Liver (tissue), 6 donors: ENCODE measurements at regions not wholly inside any gene's neighbourhood (a gene's known extent, or its start where the extent isn't known, plus 50 kb on each side); places are given as distances from the start of the nearest gene placed in this dataset.
"Not testable (repeated sequence)": the region's sequence is repeated elsewhere in the genome, so short reads cannot be mapped to it uniquely, and the experiment has no call there.

ENCODE experiments used
- DNase-seq: peaks from one replicate; pipeline ENCODE4 v3.0.0-alpha.2; 2017; ENCODE audit warnings: low spot score
- H3K27ac ChIP-seq, 2 donors: one replicate each; pipeline ENCODE4 v1.7.0; 2013; ENCODE audit warnings: inconsistent platforms in 2 of 2, low read length in 2 of 2, control low read depth in 1 of 2, low read depth in 1 of 2, mild to moderate bottlenecking in 1 of 2
- H3K27me3 ChIP-seq, 4 donors: one replicate each; pipeline versions ENCODE4 v1.6.1 to v1.7.0; 2013; ENCODE audit warnings: low read length in 3 of 4, inconsistent platforms in 1 of 4, mild to moderate bottlenecking in 1 of 4, moderate library complexity in 1 of 4; ENCODE audit not compliant: control insufficient read depth in 4 of 4, insufficient read depth in 4 of 4
- H3K36me3 ChIP-seq, 4 donors: one replicate each; pipeline versions ENCODE4 v1.6.1 to v1.7.0; 2013; ENCODE audit warnings: low read length in 3 of 4, mild to moderate bottlenecking in 3 of 4, low read depth in 1 of 4, moderate library complexity in 1 of 4; ENCODE audit not compliant: control insufficient read depth in 4 of 4, insufficient read depth in 3 of 4
- H3K4me1 ChIP-seq, 4 donors: one replicate each; pipeline versions ENCODE4 v1.6.1 to v1.7.0; 2013; ENCODE audit warnings: low read length in 3 of 4, mild to moderate bottlenecking in 3 of 4, moderate library complexity in 1 of 4; ENCODE audit not compliant: control insufficient read depth in 4 of 4, insufficient read depth in 4 of 4
- H3K4me3 ChIP-seq, 3 donors: one replicate each; pipeline versions ENCODE4 v1.6.1 to v1.7.0; 2013; ENCODE audit warnings: low read length in 3 of 3, control low read depth in 1 of 3, low read depth in 1 of 3, mild to moderate bottlenecking in 1 of 3
- H3K9ac ChIP-seq, 2 donors: one replicate each; pipeline ENCODE4 v1.7.0; 2013; ENCODE audit warnings: low read length in 2 of 2, mild to moderate bottlenecking in 2 of 2, moderate library complexity in 2 of 2, control low read depth in 1 of 2, low read depth in 1 of 2
- H3K9me3 ChIP-seq, 4 donors: one replicate each; pipeline versions ENCODE4 v1.6.1 to v1.7.0; 2013; ENCODE audit warnings: low read length in 3 of 4; ENCODE audit not compliant: control insufficient read depth in 4 of 4
- WGBS: extraction: QIAGEN DNeasy Blood & Tissue Kit; methylation state at CpG from one replicate; pipeline ENCODE4 v1.1.7; 2013; 5-methylcytosine and 5-hydroxymethylcytosine counted together
- donor health status: healthy.
- donor health status: healthy.
- donor health status: healthy.

GRCh38 chr11:49702121-49702520 lies 250.1 kb upstream of the OR4C13 start:
- not testable (repeated sequence) for H3K4me3 ChIP-seq, H3K4me1 ChIP-seq, DNase-seq, H3K27ac ChIP-seq, H3K27me3 ChIP-seq, H3K9ac ChIP-seq, H3K9me3 ChIP-seq, H3K36me3 ChIP-seq
- 45% methylated on average over 1 of the region's 1 CpG for WGBS

GRCh38 chr11:49750447-49750846 lies 201.7 kb upstream of the OR4C13 start:
- not testable (repeated sequence) for H3K36me3 ChIP-seq, H3K4me3 ChIP-seq, DNase-seq, H3K9me3 ChIP-seq, H3K27ac ChIP-seq, H3K4me1 ChIP-seq, H3K27me3 ChIP-seq, H3K9ac ChIP-seq
- WGBS, result 65% methylated on average over 2 of the region's 2 CpGs

GRCh38 chr11:49750960-49751359 lies 201.2 kb upstream of the OR4C13 start:
- H3K4me3 ChIP-seq, H3K36me3 ChIP-seq, H3K9ac ChIP-seq, DNase-seq, H3K9me3 ChIP-seq, H3K27me3 ChIP-seq, H3K4me1 ChIP-seq, H3K27ac ChIP-seq: not testable (repeated sequence)

GRCh38 chr11:49780791-49781190 lies 171.4 kb upstream of the OR4C13 start:
- H3K36me3 ChIP-seq, H3K27ac ChIP-seq, H3K4me3 ChIP-seq, H3K27me3 ChIP-seq, H3K9ac ChIP-seq, H3K9me3 ChIP-seq, H3K4me1 ChIP-seq, DNase-seq: not testable (repeated sequence)
- 87% methylated on average over 18 of the region's 20 CpGs for WGBS

- DNase-seq, H3K36me3 ChIP-seq, H3K9ac ChIP-seq, H3K27ac ChIP-seq, H3K4me1 ChIP-seq, H3K27me3 ChIP-seq, H3K4me3 ChIP-seq, H3K9me3 ChIP-seq: not testable (repeated sequence)
- 58% methylated on average over 1 of the region's 1 CpG for WGBS
These were observed 170.2 kb upstream of the OR4C13 start for GRCh38 chr11:49782000-49782399.

GRCh38 chr11:49783841-49784240 lies 168.3 kb upstream of the OR4C13 start:
- not testable (repeated sequence) for H3K4me1 ChIP-seq, H3K27ac ChIP-seq, H3K9ac ChIP-seq, H3K36me3 ChIP-seq, DNase-seq, H3K27me3 ChIP-seq, H3K4me3 ChIP-seq, H3K9me3 ChIP-seq
- 82% methylated on average over 4 of the region's 6 CpGs for WGBS

- not testable (repeated sequence) for H3K9me3 ChIP-seq, H3K27me3 ChIP-seq, H3K27ac ChIP-seq, H3K4me3 ChIP-seq, H3K9ac ChIP-seq, DNase-seq, H3K36me3 ChIP-seq, H3K4me1 ChIP-seq
- 55% methylated on average over 2 of the region's 2 CpGs for WGBS
These were observed 162.4 kb upstream of the OR4C13 start for GRCh38 chr11:49789787-49790186.

- not testable (repeated sequence) for H3K27ac ChIP-seq, H3K9ac ChIP-seq, DNase-seq, H3K27me3 ChIP-seq, H3K4me3 ChIP-seq, H3K4me1 ChIP-seq, H3K36me3 ChIP-seq, H3K9me3 ChIP-seq
- 92% methylated on average over 35 of the region's 39 CpGs for WGBS
These were observed 153.9 kb upstream of the OR4C13 start for GRCh38 chr11:49798206-49798837.
